Heart right ventricle (tissue), 16 donors: ENCODE measurements at regions not wholly inside any gene's neighbourhood (a gene's known extent, or its start where the extent isn't known, plus 50 kb on each side); places are given as distances from the start of the nearest gene placed in this dataset.

ENCODE experiments used
- ATAC-seq, 8 donors: fragments of 200-7000 bp; cut with Tn5 transposase; one replicate each; pipeline ENCODE4 v1.9.1; 2020; ENCODE audit warnings: mild to moderate bottlenecking in 8 of 8, moderate library complexity in 8 of 8, moderate number of reproducible peaks in 1 of 8
- DNase-seq, 2 donors: peaks; one replicate each; pipeline ENCODE4 v3.0.0-alpha.2; 2020
- H3K27ac ChIP-seq, 10 donors: fragments of 200-600 bp; sonication (generic) in 2 of 10; one replicate each; pipeline versions ENCODE4 v1.5.0 to v1.8.0; 2020 to 2022; ENCODE audit warnings: mild to moderate bottlenecking in 3 of 10
- H3K27me3 ChIP-seq, 7 donors: fragments of 200-600 bp; one replicate each; pipeline ENCODE4 v1.8.0; 2021 to 2022; ENCODE audit warnings: mild to moderate bottlenecking in 2 of 7
- H3K36me3 ChIP-seq, 9 donors: fragments of 200-600 bp; sonication (generic) in 1 of 9; one replicate each; pipeline versions ENCODE4 v1.5.0 to v1.8.0; 2020 to 2022; ENCODE audit warnings: mild to moderate bottlenecking in 2 of 9
- H3K4me1 ChIP-seq, 9 donors: fragments of 200-600 bp; sonication (generic) in 1 of 9; one replicate each; pipeline versions ENCODE4 v1.5.0 to v1.8.0; 2020 to 2022; ENCODE audit warnings: mild to moderate bottlenecking in 4 of 9
- H3K4me3 ChIP-seq, 10 donors: fragments of 200-600 bp; sonication (generic) in 2 of 10; one replicate each; pipeline versions ENCODE4 v1.5.0 to v1.8.0; 2020 to 2022; ENCODE audit warnings: mild to moderate bottlenecking in 7 of 10, moderate library complexity in 2 of 10
- H3K9me3 ChIP-seq, 11 donors: fragments of 200-600 bp in 10 of 11; sonication (generic) in 2 of 11; one replicate each; pipeline versions ENCODE4 v1.5.0 to v1.8.0; 2013 to 2022; ENCODE audit warnings: mild to moderate bottlenecking in 2 of 11, control low read depth in 1 of 11, moderate library complexity in 1 of 11
- WGBS, 2 donors: extraction: QIAGEN DNeasy Blood & Tissue Kit; methylation state at CpG; one replicate each; pipeline ENCODE4 v1.1.7; 2013; ENCODE audit warnings: inconsistent platforms in 1 of 2; 5-methylcytosine and 5-hydroxymethylcytosine counted together
- intact Hi-C, 10 donors: fragments of 100-400 bp; cut with DNase I; formaldehyde crosslinking; loops; one replicate each; pipeline versions ENCODE4 v1.11.1 to v1.14.2; 2022
- TF ChIP-seq, protein P1 (sequence below), 9 donors: fragments of 200-600 bp; sonication (generic) in 2 of 9; IDR thresholded peaks; one replicate each; pipeline versions ENCODE4 v1.5.0 to v1.8.0; 2021 to 2022; ENCODE audit warnings: antibody characterized with exemption in 9 of 9, mild to moderate bottlenecking in 5 of 9, moderate library complexity in 1 of 9
- donor health status: Arrhythmogenic right ventricular cardiomyopathy.
- donor health status: ischemic (EF 13 %, LVEDD 7.1; RV severe dilation, severe dysfunction).
- donor health status: healthy with polysubstance abuse.
- donor health status: DM: no; HTN: yes; CAD: no.
- donor health status: DM: no; HTN: no; CAD: no.
- donor health status: ischemic (EF 25% LVEDD 6.9; RV normal size, moderate dysfunction).
- donor health status: ischemic (EF 25% LVEDD 5.7; RV mildly dilated, moderate dysfunction).
- donor health status: healthy.
- donor health status: DM: yes; HTN: yes; CAD: no.
- donor health status: Ischemic cardiomyopathy.
- donor health status: ischemic (EF 35%, LVEDD 5.7; RV mildly dilated, moderate dysfunction).
- donor health status: nonischemic (EF 11% LVEDD 7.7; RV severe dilation, severe dysfunction).
- donor health status: DM: yes; HTN: yes; CAD: no.
- donor health status: PGD.
- donor health status: ischemic (EF 29% LVEDD 5.4; RV normal size, mild dysfunction).
- donor health status: nonischemic (EF 23%, LVEDD 6.1; RV moderate dilation, normal function).

DNA sequence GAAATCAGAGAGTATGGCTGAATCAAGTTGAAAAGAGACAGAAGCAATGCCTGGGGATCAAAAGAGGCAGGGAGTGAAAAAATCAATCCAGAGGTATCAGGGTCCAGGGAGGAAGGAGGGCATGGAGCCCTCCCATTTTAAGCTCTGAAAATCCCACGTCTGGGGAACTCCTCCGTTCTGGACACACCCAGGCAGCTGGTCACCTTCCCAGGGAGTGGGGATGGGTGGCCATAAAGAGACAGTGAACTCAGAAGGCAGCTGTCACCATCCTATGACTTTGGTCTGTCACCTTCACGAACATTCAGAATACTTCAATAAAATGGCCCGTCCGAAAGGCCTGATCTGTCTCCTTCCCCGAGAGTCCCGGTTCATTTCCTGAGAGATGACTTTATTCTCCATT, 71.6 kb downstream of the MAP1LC3B2 start:
- 89 to 92% methylated on average over 7 of the region's 7 CpGs for WGBS, 2 donors
- TF ChIP-seq, protein P1, sequence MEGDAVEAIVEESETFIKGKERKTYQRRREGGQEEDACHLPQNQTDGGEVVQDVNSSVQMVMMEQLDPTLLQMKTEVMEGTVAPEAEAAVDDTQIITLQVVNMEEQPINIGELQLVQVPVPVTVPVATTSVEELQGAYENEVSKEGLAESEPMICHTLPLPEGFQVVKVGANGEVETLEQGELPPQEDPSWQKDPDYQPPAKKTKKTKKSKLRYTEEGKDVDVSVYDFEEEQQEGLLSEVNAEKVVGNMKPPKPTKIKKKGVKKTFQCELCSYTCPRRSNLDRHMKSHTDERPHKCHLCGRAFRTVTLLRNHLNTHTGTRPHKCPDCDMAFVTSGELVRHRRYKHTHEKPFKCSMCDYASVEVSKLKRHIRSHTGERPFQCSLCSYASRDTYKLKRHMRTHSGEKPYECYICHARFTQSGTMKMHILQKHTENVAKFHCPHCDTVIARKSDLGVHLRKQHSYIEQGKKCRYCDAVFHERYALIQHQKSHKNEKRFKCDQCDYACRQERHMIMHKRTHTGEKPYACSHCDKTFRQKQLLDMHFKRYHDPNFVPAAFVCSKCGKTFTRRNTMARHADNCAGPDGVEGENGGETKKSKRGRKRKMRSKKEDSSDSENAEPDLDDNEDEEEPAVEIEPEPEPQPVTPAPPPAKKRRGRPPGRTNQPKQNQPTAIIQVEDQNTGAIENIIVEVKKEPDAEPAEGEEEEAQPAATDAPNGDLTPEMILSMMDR (IDR thresholded peaks at IDR 0.05), result no peak
- H3K36me3 ChIP-seq, result no peaks in the 10 kb centered on the region
- no peaks in the 10 kb centered on the region for H3K9me3 ChIP-seq
- intact Hi-C loops, result no loop called here
- H3K27me3 ChIP-seq, result no peaks in the 10 kb centered on the region
- H3K4me3 ChIP-seq, result no peak overlapping the region
- ATAC-seq (no peak), DNase-seq (no peak)
- peaks cover 0 to 8% (median 0%) of the 10 kb centered on the region in 9 donors for H3K4me1 ChIP-seq
- no peak overlapping the region for H3K27ac ChIP-seq

DNA sequence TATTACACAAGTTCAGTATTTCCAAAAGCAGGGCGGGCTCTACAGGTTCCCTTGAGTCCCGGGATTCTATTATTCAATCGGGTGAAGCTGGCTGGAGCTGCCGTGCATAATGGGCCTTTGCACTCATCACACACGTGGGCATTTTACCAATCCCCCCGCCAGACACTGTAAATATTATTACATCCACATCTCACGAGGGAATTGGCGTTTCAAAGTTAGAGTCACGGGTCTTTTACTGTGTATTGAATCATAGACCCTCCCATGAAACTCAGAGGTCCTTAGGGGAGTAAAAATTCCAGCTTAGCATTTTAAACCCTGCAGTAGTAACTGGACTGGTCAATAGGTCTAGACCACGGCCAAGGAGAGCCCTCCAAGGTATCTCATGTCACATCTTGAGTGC, 70.3 kb downstream of the MAP1LC3B2 start:
- Histone ChIP-seq H3K27ac (no peak overlapping the region), H3K27me3 (no peaks in the 10 kb centered on the region), H3K9me3 (peaks cover 0 to 2% (median 0%) of the 10 kb centered on the region in 11 donors), H3K4me1 (no peaks in the 10 kb centered on the region), H3K4me3 (no peak overlapping the region), H3K36me3 (no peaks in the 10 kb centered on the region)
- 71 to 77% methylated on average over 10 of the region's 10 CpGs for WGBS, 2 donors
- no peak for ATAC-seq
- no peak for DNase-seq
- TF ChIP-seq, protein P1 (IDR thresholded peaks at IDR 0.05), result no peak
- intact Hi-C loops, result no loop called here

DNA sequence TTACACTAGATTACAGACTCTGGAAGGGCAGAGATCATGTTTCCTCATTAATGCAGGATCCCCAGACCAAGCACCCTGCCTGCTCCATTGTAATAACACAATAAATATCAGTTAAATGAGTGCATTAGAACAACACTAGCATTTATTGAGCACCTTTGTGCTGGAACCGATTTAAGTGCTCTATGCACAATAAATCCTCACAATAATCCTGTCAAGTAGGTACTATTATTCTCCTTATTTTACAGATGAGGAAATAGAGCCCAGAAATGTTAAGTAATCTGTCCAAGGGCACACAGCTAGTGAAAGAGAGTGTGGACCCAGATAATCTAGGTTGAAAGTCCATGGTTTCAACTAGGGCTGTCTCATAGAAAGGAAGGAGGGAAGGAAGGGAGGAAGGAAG, 69.8 kb downstream of the MAP1LC3B2 start:
- ATAC-seq, result no peak
- DNase-seq, result no peak
- Histone ChIP-seq H3K27ac (no peak overlapping the region), H3K27me3 (no peaks in the 10 kb centered on the region), H3K9me3 (peaks cover 0 to 7% (median 0%) of the 10 kb centered on the region in 11 donors), H3K4me3 (no peak overlapping the region), H3K36me3 (no peaks in the 10 kb centered on the region), H3K4me1 (no peaks in the 10 kb centered on the region)
- TF ChIP-seq, protein P1 (IDR thresholded peaks at IDR 0.05), result no peak
- intact Hi-C loops, result no loop called here
- 90 to 91% methylated on average over 1 of the region's 1 CpG for WGBS, 2 donors

DNA sequence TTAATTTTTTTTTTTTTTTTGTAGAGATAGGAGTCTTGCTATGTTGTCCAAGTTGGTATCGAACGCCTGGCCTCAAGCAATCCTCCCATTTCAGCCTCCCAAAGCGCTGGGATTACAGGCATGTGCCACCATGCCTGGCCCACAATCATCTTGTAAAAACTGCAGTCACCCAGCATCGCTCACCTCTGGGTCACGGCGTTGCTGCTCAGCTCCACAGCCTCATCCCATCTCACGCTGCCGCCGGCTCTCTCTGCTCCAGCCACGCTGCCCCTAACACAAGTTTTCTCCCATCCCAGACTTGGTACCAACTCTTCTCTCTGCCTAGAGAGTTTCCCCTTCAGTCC, 69.2 kb downstream of the MAP1LC3B2 start:
- ATAC-seq (no peak), DNase-seq (no peak)
- WGBS, 2 donors, result 96 to 97% methylated on average over 10 of the region's 10 CpGs
- Histone ChIP-seq H3K36me3 (no peaks in the 10 kb centered on the region), H3K27me3 (no peaks in the 10 kb centered on the region), H3K4me3 (no peak overlapping the region), H3K4me1 (no peaks in the 10 kb centered on the region), H3K27ac (no peak overlapping the region), H3K9me3 (peaks cover 0 to 12% (median 0%) of the 10 kb centered on the region in 11 donors)
- intact Hi-C loops, result no loop called here
- TF ChIP-seq, protein P1 (IDR thresholded peaks at IDR 0.05), result no peak
